ENCODE measurements at regions not wholly inside any gene's neighbourhood (a gene's known extent, or its start where the extent isn't known, plus 50 kb on each side); places are given as distances from the start of the nearest gene placed in this dataset.
"Not testable (repeated sequence)": the region's sequence is repeated elsewhere in the genome, so short reads cannot be mapped to it uniquely, and the experiment has no call there.

- DNase-seq, result no peak
These were observed 356.8 kb downstream of the GLRX3 start for GRCh38 chr10:130493021-130493420.

- no peak for DNase-seq
These were observed 357.4 kb downstream of the GLRX3 start for GRCh38 chr10:130493446-130494145.

- DNase-seq, result no peak
These were observed 359.1 kb downstream of the GLRX3 start for GRCh38 chr10:130495116-130495862.

GRCh38 chr10:130495891-130496636 is 359.9 kb downstream of the GLRX3 start:
- DNase-seq, result no peak

- no peak for DNase-seq
These were observed 361.1 kb downstream of the GLRX3 start for GRCh38 chr10:130497056-130498010.

DNA sequence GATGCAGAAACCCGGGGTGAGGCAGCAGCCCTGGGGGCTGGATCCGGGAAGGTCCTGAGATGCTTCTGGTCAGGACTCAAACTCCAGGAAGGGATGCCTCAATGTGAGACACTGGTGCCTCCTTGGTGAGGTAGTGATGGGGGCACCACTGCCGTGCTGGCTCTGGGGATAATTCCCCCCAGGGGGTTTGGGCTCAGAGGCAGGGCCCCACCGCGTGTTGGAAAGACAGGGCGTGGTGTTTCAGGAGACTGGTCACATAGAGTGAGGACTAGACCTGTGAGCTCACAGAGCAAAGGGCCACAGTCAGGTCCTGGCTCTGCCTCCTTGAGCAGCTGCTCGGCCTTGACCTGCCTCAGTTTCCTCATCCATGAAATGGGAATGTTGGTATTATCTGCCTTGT is 361.9 kb downstream of the GLRX3 start:
- DNase-seq, result no peak

GRCh38 chr10:130498934-130499333 is 362.7 kb downstream of the GLRX3 start:
- DNase-seq, result no peak

- DNase-seq, result no peak
These were observed 363.4 kb downstream of the GLRX3 start for GRCh38 chr10:130499541-130499940.

- DNase-seq, result no peak
These were observed 364.2 kb downstream of the GLRX3 start for GRCh38 chr10:130500261-130501000.

- DNase-seq, result no peak
These were observed 371.3 kb downstream of the GLRX3 start for GRCh38 chr10:130507461-130507860.

DNA sequence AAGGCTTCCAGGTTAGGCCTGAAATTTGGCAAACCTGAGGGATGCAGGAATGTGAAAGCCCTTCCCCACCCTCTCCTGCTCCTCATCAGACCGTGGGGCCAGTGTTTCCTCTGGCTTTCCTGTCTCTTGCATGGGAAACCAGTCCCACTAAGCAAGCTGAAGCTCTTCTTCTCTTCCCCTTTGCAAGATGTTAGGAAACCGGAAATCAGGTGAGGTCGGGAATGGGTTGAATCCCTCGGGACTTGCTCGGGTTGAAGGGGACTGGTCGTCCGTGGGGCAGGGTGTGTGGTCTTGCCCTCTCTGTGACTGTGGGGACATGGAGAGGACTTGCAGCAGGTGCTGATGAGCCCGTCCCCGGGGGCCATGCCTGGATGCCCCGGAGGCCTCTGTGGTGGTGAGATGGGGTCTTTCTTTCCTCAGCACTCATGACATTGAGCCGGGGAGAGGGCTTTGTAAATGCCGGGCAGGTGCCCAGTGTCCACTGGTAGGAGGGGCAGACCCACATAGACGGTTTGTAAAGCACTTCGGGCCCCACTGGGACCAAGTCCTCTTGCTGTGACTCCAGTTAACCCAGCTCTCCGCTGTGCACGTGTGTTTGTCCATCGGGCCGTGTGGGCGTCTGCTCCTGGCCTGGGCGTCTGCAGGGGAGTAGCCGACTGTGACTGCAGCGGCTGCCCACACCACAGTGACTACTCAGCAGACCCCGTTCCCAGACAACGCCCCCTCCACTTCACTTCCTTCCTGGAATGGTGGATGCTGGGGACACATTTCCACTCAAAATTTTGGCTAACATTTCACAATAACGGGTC is 373.9 kb downstream of the GLRX3 start:
- DNase-seq, result no peak

DNA sequence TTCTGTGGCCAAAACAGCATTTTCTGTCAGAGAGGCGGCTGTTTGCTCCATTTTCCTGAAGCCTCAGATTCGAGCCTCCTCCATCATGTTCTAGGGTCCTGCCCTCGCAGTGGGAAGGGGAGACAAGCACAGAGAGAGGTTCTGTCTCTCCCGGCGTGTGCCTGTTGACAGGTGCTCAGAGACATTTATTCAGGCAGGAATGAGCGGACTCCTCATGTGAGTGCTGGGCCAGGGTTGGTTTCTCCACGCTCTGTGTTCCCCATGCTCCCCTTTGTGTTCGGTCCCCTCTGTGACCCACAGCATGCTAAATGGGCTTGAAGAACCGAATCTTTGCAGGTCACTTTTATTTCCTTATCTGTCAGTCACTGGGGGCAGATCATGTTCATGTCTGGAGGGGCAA is 374.6 kb downstream of the GLRX3 start:
- DNase-seq, result no peak

GRCh38 chr10:130511766-130512165 is 375.6 kb downstream of the GLRX3 start:
- DNase-seq, result no peak

DNA sequence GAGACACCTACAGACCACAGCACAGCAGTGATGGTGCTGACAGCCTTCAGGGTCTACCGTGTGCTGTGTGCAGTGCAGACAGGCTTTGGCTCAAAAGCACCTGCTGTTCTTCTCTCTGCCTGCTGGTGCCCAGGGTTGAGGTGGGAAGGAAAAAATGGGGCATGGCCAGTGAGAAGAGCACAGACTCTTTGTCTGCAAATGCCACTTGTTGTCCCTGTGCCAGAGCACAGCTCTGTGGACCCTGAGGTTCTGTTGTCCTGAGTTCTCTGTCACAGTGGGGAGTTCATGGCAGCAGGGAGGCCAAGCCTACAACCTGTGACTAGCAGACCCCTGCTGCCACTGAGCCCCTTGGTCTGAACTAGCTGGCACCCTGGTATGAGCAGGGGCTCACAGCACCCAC is 376.7 kb downstream of the GLRX3 start:
- no peak for DNase-seq

GRCh38 chr10:130513686-130514476 is 377.7 kb downstream of the GLRX3 start:
- DNase-seq, result no peak

GRCh38 chr10:130515670-130516069 is 379.5 kb downstream of the GLRX3 start:
- DNase-seq, result no peak

DNA sequence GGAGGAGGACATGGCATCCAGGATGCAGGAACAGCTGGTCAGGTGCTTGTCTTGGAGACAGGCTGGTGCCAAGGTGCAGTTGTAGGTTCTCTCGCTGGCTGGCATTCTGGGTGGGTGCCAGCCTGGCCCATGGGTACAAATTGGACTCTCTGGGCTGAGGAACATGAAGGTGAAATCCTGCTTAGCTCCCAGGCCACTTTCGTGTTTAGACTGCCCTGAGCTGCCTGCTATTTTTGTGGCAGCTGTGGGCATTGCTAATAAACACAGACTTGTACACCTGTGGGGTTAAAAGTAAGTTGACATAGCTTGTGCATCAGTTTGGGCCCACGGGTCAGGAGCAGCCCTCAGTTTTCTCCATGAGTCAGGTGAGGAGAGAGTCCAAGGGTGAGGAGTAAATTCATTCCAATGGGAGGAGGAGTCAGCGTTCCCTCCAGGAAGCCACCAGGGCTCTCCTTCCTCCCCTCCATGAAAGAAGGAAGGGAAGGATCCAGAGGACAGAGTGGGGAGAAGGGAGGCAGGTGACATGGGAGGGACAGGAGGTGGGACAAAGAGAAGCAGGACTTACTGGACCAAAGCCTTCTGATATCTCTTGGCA is 380.0 kb downstream of the GLRX3 start:
- no peak for DNase-seq

DNA sequence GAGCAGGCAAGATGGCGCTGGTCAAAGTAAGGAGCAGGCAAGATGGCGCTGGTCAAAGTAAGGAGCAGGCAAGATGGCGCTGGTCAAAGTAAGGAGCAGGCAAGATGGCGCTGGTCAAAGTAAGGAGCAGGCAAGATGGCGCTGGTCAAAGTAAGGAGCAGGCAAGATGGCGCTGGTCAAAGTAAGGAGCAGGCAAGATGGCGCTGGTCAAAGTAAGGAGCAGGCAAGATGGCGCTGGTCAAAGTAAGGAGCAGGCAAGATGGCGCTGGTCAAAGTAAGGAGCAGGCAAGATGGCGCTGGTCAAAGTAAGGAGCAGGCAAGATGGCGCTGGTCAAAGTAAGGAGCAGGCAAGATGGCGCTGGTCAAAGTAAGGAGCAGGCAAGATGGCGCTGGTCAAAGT is 382.7 kb downstream of the GLRX3 start:
- not testable (repeated sequence) for DNase-seq

- DNase-seq, result no peak
These were observed 383.6 kb downstream of the GLRX3 start for GRCh38 chr10:130519791-130520190.

- no peak for DNase-seq
These were observed 395.1 kb downstream of the GLRX3 start for GRCh38 chr10:130531312-130531711.

Data from Kasumi-1 (cell line).